H1 (cell line): ENCODE measurements at regions not wholly inside any gene's neighbourhood (a gene's known extent, or its start where the extent isn't known, plus 50 kb on each side); places are given as distances from the start of the nearest gene placed in this dataset.

ENCODE experiments used
- EZH2 ChIP-seq: fragments of 200-600 bp; sonication (generic); IDR thresholded peaks from 2 replicates; pipeline ENCODE4 v1.7.1; 2012; ENCODE audit warnings: low read depth, mild to moderate bottlenecking, moderate library complexity, low read length, inconsistent platforms; ENCODE audit not compliant: severe bottlenecking
- KDM1A ChIP-seq: fragments of 200-600, 300-600 bp; sonication (generic); IDR thresholded peaks from 2 replicates; pipeline ENCODE4 v1.7.1; 2016; ENCODE audit warnings: mild to moderate bottlenecking, low read length, borderline replicate concordance
- NRF1 ChIP-seq: IDR thresholded peaks from 2 replicates; pipeline ENCODE4 v1.6.1; 2011; ENCODE audit warnings: mild to moderate bottlenecking, low read depth, low read length, improper control_type of control experiment
- POLR2A ChIP-seq, 2 experiments: IDR thresholded peaks; 1 replicate in 1 of 2; 2 replicates in 1 of 2; pipeline ENCODE4 v1.6.1; 2011; ENCODE audit warnings: low read depth in 2 of 2, low read length in 2 of 2, mild to moderate bottlenecking in 2 of 2; ENCODE audit errors: control extremely low read depth in 1 of 2
- POLR2AphosphoS5 ChIP-seq: IDR thresholded peaks from 2 replicates; pipeline ENCODE4 v1.6.1; 2011; ENCODE audit warnings: low read depth, low read length
- USF2 ChIP-seq: IDR thresholded peaks from 2 replicates; pipeline ENCODE4 v1.6.1; 2011; ENCODE audit warnings: low read length, improper control_type of control experiment
- YY1 ChIP-seq: IDR thresholded peaks from 2 replicates; pipeline ENCODE4 v1.6.1; 2011; ENCODE audit warnings: low read depth, mild to moderate bottlenecking, low read length
- TF ChIP-seq, protein P1 (sequence below), 3 experiments: IDR thresholded peaks; 1 replicate in 2 of 3; 2 replicates in 1 of 3; pipeline versions ENCODE4 v1.5.1 to v1.6.1; 2011; ENCODE audit warnings: low read length in 3 of 3, mild to moderate bottlenecking in 3 of 3, inconsistent platforms in 2 of 3, low read depth in 1 of 3, moderate library complexity in 1 of 3; ENCODE audit not compliant: insufficient read depth in 1 of 3; ENCODE audit errors: control extremely low read depth in 1 of 3
- TF ChIP-seq, protein P2 (sequence below): IDR thresholded peaks from 2 replicates; pipeline ENCODE4 v1.6.1; 2012; ENCODE audit warnings: inconsistent platforms

DNA sequence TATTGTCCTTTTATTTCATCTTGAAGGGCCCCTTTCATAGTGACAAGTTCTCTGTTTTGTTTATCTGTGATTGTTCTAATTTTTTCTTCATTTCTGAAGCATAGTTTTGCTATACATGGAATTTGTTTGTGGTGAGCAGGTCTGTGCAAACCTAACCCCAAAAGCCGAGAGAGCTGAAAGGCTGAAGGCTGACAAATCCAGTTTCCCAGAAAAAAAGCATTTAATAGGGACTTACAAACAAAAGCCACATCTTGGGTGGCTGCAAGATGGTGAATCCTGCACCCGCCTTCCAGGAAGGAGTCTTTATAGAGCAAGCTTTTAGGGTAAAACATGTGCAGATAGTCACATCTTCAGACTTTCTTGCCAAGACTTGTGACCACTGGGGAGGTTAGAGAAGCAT, 473.4 kb upstream of the TRIB2 start:
- TF ChIP-seq EZH2 (no peak), POLR2A (IDR thresholded peaks at IDR 0.05; ENCODE audit: control extremely low read depth in 1 of 2, low read depth in 2 of 2, low read length in 2 of 2) (no peak), KDM1A (no peak), YY1 (no peak), POLR2AphosphoS5 (no peak), NRF1 (no peak), USF2 (no peak)
- TF ChIP-seq, protein P1, sequence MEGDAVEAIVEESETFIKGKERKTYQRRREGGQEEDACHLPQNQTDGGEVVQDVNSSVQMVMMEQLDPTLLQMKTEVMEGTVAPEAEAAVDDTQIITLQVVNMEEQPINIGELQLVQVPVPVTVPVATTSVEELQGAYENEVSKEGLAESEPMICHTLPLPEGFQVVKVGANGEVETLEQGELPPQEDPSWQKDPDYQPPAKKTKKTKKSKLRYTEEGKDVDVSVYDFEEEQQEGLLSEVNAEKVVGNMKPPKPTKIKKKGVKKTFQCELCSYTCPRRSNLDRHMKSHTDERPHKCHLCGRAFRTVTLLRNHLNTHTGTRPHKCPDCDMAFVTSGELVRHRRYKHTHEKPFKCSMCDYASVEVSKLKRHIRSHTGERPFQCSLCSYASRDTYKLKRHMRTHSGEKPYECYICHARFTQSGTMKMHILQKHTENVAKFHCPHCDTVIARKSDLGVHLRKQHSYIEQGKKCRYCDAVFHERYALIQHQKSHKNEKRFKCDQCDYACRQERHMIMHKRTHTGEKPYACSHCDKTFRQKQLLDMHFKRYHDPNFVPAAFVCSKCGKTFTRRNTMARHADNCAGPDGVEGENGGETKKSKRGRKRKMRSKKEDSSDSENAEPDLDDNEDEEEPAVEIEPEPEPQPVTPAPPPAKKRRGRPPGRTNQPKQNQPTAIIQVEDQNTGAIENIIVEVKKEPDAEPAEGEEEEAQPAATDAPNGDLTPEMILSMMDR (IDR thresholded peaks at IDR 0.05; ENCODE audit: control extremely low read depth in 1 of 3, insufficient read depth in 1 of 3, low read depth in 1 of 3, low read length in 3 of 3), result no peak
- TF ChIP-seq, protein P2, sequence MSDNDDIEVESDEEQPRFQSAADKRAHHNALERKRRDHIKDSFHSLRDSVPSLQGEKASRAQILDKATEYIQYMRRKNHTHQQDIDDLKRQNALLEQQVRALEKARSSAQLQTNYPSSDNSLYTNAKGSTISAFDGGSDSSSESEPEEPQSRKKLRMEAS, result no peak
